ENCODE measurements at regions not wholly inside any gene's neighbourhood (a gene's known extent, or its start where the extent isn't known, plus 50 kb on each side); places are given as distances from the start of the nearest gene placed in this dataset.

GRCh38 chr5:167952278-167952995, 339.0 kb upstream of the WWC1 start:
- no peaks in the 10 kb centered on the region for H3K9me3 ChIP-seq (ENCODE audit: control insufficient read depth in 3 of 3, low read length in 3 of 3)
- H3K27ac ChIP-seq (ENCODE audit: low read depth, low read length), result no peak overlapping the region
- H3K36me3 ChIP-seq (ENCODE audit: control insufficient read depth in 3 of 3, insufficient read depth in 3 of 3, low read length in 3 of 3), result no peaks in the 10 kb centered on the region
- H3K4me1 ChIP-seq (ENCODE audit: control insufficient read depth in 3 of 3, insufficient read depth in 3 of 3, low read length in 3 of 3), result peaks cover 0 to 3% (median 0%) of the 10 kb centered on the region in 3 donors
- H3K27me3 ChIP-seq (ENCODE audit: control insufficient read depth in 3 of 3, insufficient read depth in 3 of 3, low read length in 3 of 3), result no peaks in the 10 kb centered on the region
- no peak overlapping the region for H3K9ac ChIP-seq (ENCODE audit: low read depth in 1 of 3, low read length in 3 of 3)
- H3K4me3 ChIP-seq (ENCODE audit: low read length in 3 of 3), result no peak overlapping the region

- H3K9me3 ChIP-seq (ENCODE audit: control insufficient read depth in 3 of 3, low read length in 3 of 3), result no peaks in the 10 kb centered on the region
- H3K27ac ChIP-seq (ENCODE audit: low read depth, low read length), result no peak overlapping the region
- H3K4me1 ChIP-seq (ENCODE audit: control insufficient read depth in 3 of 3, insufficient read depth in 3 of 3, low read length in 3 of 3), result peaks cover 0 to 3% (median 0%) of the 10 kb centered on the region in 3 donors
These were observed 338.2 kb upstream of the WWC1 start for GRCh38 chr5:167953151-167953798.

GRCh38 chr5:167961731-167962130, 329.7 kb upstream of the WWC1 start:
- Histone ChIP-seq H3K27ac (ENCODE audit: low read depth, low read length) (no peak overlapping the region), H3K4me3 (ENCODE audit: low read length in 3 of 3) (no peak overlapping the region)

More at GRCh38 chr5:167953151-167953798, 338.2 kb upstream of the WWC1 start:
- H3K4me3 ChIP-seq (ENCODE audit: low read length in 3 of 3), result no peak overlapping the region
- H3K36me3 ChIP-seq (ENCODE audit: control insufficient read depth in 3 of 3, insufficient read depth in 3 of 3, low read length in 3 of 3), result no peaks in the 10 kb centered on the region
- no peak overlapping the region for H3K9ac ChIP-seq (ENCODE audit: low read depth in 1 of 3, low read length in 3 of 3)
- no peaks in the 10 kb centered on the region for H3K27me3 ChIP-seq (ENCODE audit: control insufficient read depth in 3 of 3, insufficient read depth in 3 of 3, low read length in 3 of 3)

GRCh38 chr5:167964529-167964928, 326.9 kb upstream of the WWC1 start:
- no peaks in the 10 kb centered on the region for H3K9me3 ChIP-seq (ENCODE audit: control insufficient read depth in 3 of 3, low read length in 3 of 3)
- no peaks in the 10 kb centered on the region for H3K27me3 ChIP-seq (ENCODE audit: control insufficient read depth in 3 of 3, insufficient read depth in 3 of 3, low read length in 3 of 3)
- no peak overlapping the region for H3K27ac ChIP-seq (ENCODE audit: low read depth, low read length)
- no peaks in the 10 kb centered on the region for H3K4me1 ChIP-seq (ENCODE audit: control insufficient read depth in 3 of 3, insufficient read depth in 3 of 3, low read length in 3 of 3)
- H3K36me3 ChIP-seq (ENCODE audit: control insufficient read depth in 3 of 3, insufficient read depth in 3 of 3, low read length in 3 of 3), result no peaks in the 10 kb centered on the region
- no peak overlapping the region for H3K4me3 ChIP-seq (ENCODE audit: low read length in 3 of 3)
- no peak overlapping the region for H3K9ac ChIP-seq (ENCODE audit: low read depth in 1 of 3, low read length in 3 of 3)

More at GRCh38 chr5:167961731-167962130, 329.7 kb upstream of the WWC1 start:
- Histone ChIP-seq H3K4me1 (ENCODE audit: control insufficient read depth in 3 of 3, insufficient read depth in 3 of 3, low read length in 3 of 3) (no peaks in the 10 kb centered on the region), H3K9ac (ENCODE audit: low read depth in 1 of 3, low read length in 3 of 3) (no peak overlapping the region), H3K36me3 (ENCODE audit: control insufficient read depth in 3 of 3, insufficient read depth in 3 of 3, low read length in 3 of 3) (no peaks in the 10 kb centered on the region), H3K27me3 (ENCODE audit: control insufficient read depth in 3 of 3, insufficient read depth in 3 of 3, low read length in 3 of 3) (no peaks in the 10 kb centered on the region), H3K9me3 (ENCODE audit: control insufficient read depth in 3 of 3, low read length in 3 of 3) (no peaks in the 10 kb centered on the region)

GRCh38 chr5:167965710-167966109, 325.7 kb upstream of the WWC1 start:
- no peaks in the 10 kb centered on the region for H3K27me3 ChIP-seq (ENCODE audit: control insufficient read depth in 3 of 3, insufficient read depth in 3 of 3, low read length in 3 of 3)
- H3K9me3 ChIP-seq (ENCODE audit: control insufficient read depth in 3 of 3, low read length in 3 of 3), result no peaks in the 10 kb centered on the region
- H3K4me1 ChIP-seq (ENCODE audit: control insufficient read depth in 3 of 3, insufficient read depth in 3 of 3, low read length in 3 of 3), result no peaks in the 10 kb centered on the region

GRCh38 chr5:167966979-167967378, 324.5 kb upstream of the WWC1 start:
- H3K27me3 ChIP-seq (ENCODE audit: control insufficient read depth in 3 of 3, insufficient read depth in 3 of 3, low read length in 3 of 3), result no peaks in the 10 kb centered on the region
- no peaks in the 10 kb centered on the region for H3K4me1 ChIP-seq (ENCODE audit: control insufficient read depth in 3 of 3, insufficient read depth in 3 of 3, low read length in 3 of 3)
- H3K9me3 ChIP-seq (ENCODE audit: control insufficient read depth in 3 of 3, low read length in 3 of 3), result no peaks in the 10 kb centered on the region
- H3K4me3 ChIP-seq (ENCODE audit: low read length in 3 of 3), result no peak overlapping the region
- no peak overlapping the region for H3K9ac ChIP-seq (ENCODE audit: low read depth in 1 of 3, low read length in 3 of 3)
- no peak overlapping the region for H3K27ac ChIP-seq (ENCODE audit: low read depth, low read length)
- no peaks in the 10 kb centered on the region for H3K36me3 ChIP-seq (ENCODE audit: control insufficient read depth in 3 of 3, insufficient read depth in 3 of 3, low read length in 3 of 3)

More at GRCh38 chr5:167965710-167966109, 325.7 kb upstream of the WWC1 start:
- Histone ChIP-seq H3K27ac (ENCODE audit: low read depth, low read length) (no peak overlapping the region), H3K4me3 (ENCODE audit: low read length in 3 of 3) (no peak overlapping the region), H3K9ac (ENCODE audit: low read depth in 1 of 3, low read length in 3 of 3) (no peak overlapping the region), H3K36me3 (ENCODE audit: control insufficient read depth in 3 of 3, insufficient read depth in 3 of 3, low read length in 3 of 3) (no peaks in the 10 kb centered on the region)

- Histone ChIP-seq H3K9me3 (ENCODE audit: control insufficient read depth in 3 of 3, low read length in 3 of 3) (no peaks in the 10 kb centered on the region), H3K36me3 (ENCODE audit: control insufficient read depth in 3 of 3, insufficient read depth in 3 of 3, low read length in 3 of 3) (no peaks in the 10 kb centered on the region), H3K4me1 (ENCODE audit: control insufficient read depth in 3 of 3, insufficient read depth in 3 of 3, low read length in 3 of 3) (no peaks in the 10 kb centered on the region), H3K27me3 (ENCODE audit: control insufficient read depth in 3 of 3, insufficient read depth in 3 of 3, low read length in 3 of 3) (no peaks in the 10 kb centered on the region), H3K4me3 (ENCODE audit: low read length in 3 of 3) (no peak overlapping the region), H3K27ac (ENCODE audit: low read depth, low read length) (no peak overlapping the region), H3K9ac (ENCODE audit: low read depth in 1 of 3, low read length in 3 of 3) (no peak overlapping the region)
These were observed 323.8 kb upstream of the WWC1 start for GRCh38 chr5:167967494-167968177.

- Histone ChIP-seq H3K4me1 (ENCODE audit: control insufficient read depth in 3 of 3, insufficient read depth in 3 of 3, low read length in 3 of 3) (no peaks in the 10 kb centered on the region), H3K27me3 (ENCODE audit: control insufficient read depth in 3 of 3, insufficient read depth in 3 of 3, low read length in 3 of 3) (no peaks in the 10 kb centered on the region)
These were observed 322.6 kb upstream of the WWC1 start for GRCh38 chr5:167968837-167969236.

GRCh38 chr5:167969998-167970397, 321.4 kb upstream of the WWC1 start:
- H3K27ac ChIP-seq (ENCODE audit: low read depth, low read length), result no peak overlapping the region
- no peak overlapping the region for H3K4me3 ChIP-seq (ENCODE audit: low read length in 3 of 3)
- H3K9me3 ChIP-seq (ENCODE audit: control insufficient read depth in 3 of 3, low read length in 3 of 3), result no peaks in the 10 kb centered on the region
- H3K36me3 ChIP-seq (ENCODE audit: control insufficient read depth in 3 of 3, insufficient read depth in 3 of 3, low read length in 3 of 3), result no peaks in the 10 kb centered on the region
- H3K9ac ChIP-seq (ENCODE audit: low read depth in 1 of 3, low read length in 3 of 3), result no peak overlapping the region
- no peaks in the 10 kb centered on the region for H3K4me1 ChIP-seq (ENCODE audit: control insufficient read depth in 3 of 3, insufficient read depth in 3 of 3, low read length in 3 of 3)
- H3K27me3 ChIP-seq (ENCODE audit: control insufficient read depth in 3 of 3, insufficient read depth in 3 of 3, low read length in 3 of 3), result no peaks in the 10 kb centered on the region

More at GRCh38 chr5:167968837-167969236, 322.6 kb upstream of the WWC1 start:
- no peak overlapping the region for H3K4me3 ChIP-seq (ENCODE audit: low read length in 3 of 3)
- no peak overlapping the region for H3K9ac ChIP-seq (ENCODE audit: low read depth in 1 of 3, low read length in 3 of 3)
- H3K27ac ChIP-seq (ENCODE audit: low read depth, low read length), result no peak overlapping the region
- H3K9me3 ChIP-seq (ENCODE audit: control insufficient read depth in 3 of 3, low read length in 3 of 3), result no peaks in the 10 kb centered on the region
- no peaks in the 10 kb centered on the region for H3K36me3 ChIP-seq (ENCODE audit: control insufficient read depth in 3 of 3, insufficient read depth in 3 of 3, low read length in 3 of 3)

- Histone ChIP-seq H3K36me3 (ENCODE audit: control insufficient read depth in 3 of 3, insufficient read depth in 3 of 3, low read length in 3 of 3) (no peaks in the 10 kb centered on the region), H3K4me3 (ENCODE audit: low read length in 3 of 3) (no peak overlapping the region), H3K9me3 (ENCODE audit: control insufficient read depth in 3 of 3, low read length in 3 of 3) (no peaks in the 10 kb centered on the region), H3K27ac (ENCODE audit: low read depth, low read length) (no peak overlapping the region), H3K9ac (ENCODE audit: low read depth in 1 of 3, low read length in 3 of 3) (no peak overlapping the region), H3K4me1 (ENCODE audit: control insufficient read depth in 3 of 3, insufficient read depth in 3 of 3, low read length in 3 of 3) (no peaks in the 10 kb centered on the region), H3K27me3 (ENCODE audit: control insufficient read depth in 3 of 3, insufficient read depth in 3 of 3, low read length in 3 of 3) (no peaks in the 10 kb centered on the region)
These were observed 319.7 kb upstream of the WWC1 start for GRCh38 chr5:167971706-167972105.

All from skeletal muscle tissue (tissue), 3 donors.